Coronary artery (tissue), 2 donors: ENCODE measurements at regions not wholly inside any gene's neighbourhood (a gene's known extent, or its start where the extent isn't known, plus 50 kb on each side); places are given as distances from the start of the nearest gene placed in this dataset.

Source experiments
- DNase-seq: peaks from one replicate; pipeline ENCODE4 v3.0.0-alpha.2; 2017; ENCODE audit warnings: low spot score
- H3K27ac ChIP-seq, 2 donors: fragments of 200-600 bp; sonication (generic); one replicate each; pipeline ENCODE4 v1.5.1; 2016 to 2019
- H3K4me3 ChIP-seq: fragments of 200-600 bp; sonication (generic); 2 replicates; pipeline ENCODE4 v1.5.1; 2016; ENCODE audit warnings: mild to moderate bottlenecking, moderate library complexity
- TF ChIP-seq, protein P1 (sequence below): fragments of 200-600 bp; sonication (generic); IDR thresholded peaks from one replicate; pipeline ENCODE4 v1.5.1; 2019; ENCODE audit warnings: antibody characterized with exemption

GRCh38 chr17:79513206-79513605 is 97.6 kb downstream of the RBFOX3 start:
- TF ChIP-seq, protein P1, sequence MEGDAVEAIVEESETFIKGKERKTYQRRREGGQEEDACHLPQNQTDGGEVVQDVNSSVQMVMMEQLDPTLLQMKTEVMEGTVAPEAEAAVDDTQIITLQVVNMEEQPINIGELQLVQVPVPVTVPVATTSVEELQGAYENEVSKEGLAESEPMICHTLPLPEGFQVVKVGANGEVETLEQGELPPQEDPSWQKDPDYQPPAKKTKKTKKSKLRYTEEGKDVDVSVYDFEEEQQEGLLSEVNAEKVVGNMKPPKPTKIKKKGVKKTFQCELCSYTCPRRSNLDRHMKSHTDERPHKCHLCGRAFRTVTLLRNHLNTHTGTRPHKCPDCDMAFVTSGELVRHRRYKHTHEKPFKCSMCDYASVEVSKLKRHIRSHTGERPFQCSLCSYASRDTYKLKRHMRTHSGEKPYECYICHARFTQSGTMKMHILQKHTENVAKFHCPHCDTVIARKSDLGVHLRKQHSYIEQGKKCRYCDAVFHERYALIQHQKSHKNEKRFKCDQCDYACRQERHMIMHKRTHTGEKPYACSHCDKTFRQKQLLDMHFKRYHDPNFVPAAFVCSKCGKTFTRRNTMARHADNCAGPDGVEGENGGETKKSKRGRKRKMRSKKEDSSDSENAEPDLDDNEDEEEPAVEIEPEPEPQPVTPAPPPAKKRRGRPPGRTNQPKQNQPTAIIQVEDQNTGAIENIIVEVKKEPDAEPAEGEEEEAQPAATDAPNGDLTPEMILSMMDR = no peak
- no peak overlapping the region for H3K27ac ChIP-seq
- H3K4me3 ChIP-seq = no peak overlapping the region
- no peak for DNase-seq

DNA sequence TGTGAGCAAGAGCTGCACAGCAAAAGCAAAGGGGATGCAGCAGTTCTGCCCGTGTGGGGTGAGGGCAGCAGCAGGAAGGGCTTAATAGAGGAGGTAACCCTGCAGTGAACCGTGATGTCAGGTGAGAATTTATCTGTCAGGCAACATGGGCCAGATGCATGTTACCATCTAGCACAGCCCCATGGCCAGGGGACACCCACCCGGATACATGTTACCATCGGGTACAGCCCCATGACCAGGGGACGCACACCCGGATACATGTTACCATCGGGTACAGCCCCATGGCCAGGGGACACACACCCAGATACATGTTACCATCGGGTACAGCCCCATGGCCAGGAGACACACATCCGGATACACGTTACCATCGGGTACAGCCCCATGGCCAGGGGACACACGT is 99.4 kb downstream of the RBFOX3 start:
- TF ChIP-seq, protein P1 = no peak
- Histone ChIP-seq H3K4me3 (no peak overlapping the region), H3K27ac (no peak overlapping the region)
- DNase-seq = no peak

DNA sequence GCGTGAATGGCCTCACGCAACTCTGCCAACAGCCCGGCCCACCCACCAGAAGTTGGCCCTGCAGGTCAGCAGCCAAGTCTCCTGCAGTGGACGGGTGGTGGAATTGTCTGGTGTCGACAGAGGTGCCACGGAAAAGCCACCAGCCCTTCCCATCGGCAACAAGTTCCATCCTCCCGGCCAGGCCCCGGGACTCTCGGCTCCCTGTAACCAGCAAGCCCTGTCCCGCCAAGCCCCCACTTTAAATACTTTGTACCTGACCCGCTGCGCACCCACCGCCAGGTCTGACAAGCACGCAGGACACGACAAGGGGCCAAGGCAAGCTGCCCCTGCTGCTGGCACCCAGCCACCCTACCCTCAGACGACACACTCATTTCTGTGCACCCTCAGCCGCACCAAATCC is 100.8 kb downstream of the RBFOX3 start:
- no peak for DNase-seq
- Histone ChIP-seq H3K4me3 (no peak overlapping the region), H3K27ac (no peak overlapping the region)
- TF ChIP-seq, protein P1 = no peak

DNA sequence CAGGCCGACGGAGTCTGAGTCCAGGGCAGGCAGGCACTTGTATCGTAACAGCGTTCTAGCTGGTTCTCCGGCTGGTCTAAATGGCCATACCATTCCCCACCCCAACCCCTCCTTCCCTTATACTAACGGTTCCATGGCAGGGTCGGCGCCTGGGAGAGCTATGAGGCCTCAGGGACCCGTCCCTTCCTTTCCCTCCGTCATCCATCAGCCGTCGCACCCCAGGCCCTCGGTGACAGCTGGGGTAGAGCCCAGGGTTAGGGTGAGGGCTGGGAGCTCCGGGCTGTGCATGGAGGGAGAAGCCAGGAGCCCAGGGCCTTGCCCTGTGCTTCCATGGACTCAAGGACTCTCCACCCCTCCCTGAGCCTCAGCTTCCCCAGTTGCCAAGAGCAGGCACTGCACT is 101.4 kb downstream of the RBFOX3 start:
- Histone ChIP-seq H3K4me3 (no peak overlapping the region), H3K27ac (no peak overlapping the region)
- no peak for DNase-seq
- TF ChIP-seq, protein P1 = no peak

DNA sequence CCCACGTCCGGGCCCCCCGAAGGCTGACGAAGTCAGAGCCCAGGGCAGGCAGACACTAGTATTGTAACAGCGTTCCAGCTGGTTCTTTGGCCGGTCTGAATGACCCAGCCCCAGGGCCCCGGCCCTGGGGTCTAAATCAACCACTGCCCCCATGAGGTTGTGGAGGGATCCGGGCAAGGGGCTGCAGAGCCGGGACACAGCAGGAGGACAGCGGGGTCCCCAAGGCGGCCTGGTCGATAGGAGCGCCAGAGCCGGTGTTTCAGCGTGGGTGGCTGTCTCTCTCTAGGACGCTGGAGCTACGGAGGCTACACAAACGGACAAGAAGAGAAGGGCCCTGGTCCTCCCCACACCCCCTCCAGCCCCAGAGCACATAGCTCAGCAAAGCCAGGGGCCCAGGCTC is 101.8 kb downstream of the RBFOX3 start:
- H3K4me3 ChIP-seq = no peak overlapping the region
- DNase-seq = no peak
- TF ChIP-seq, protein P1 = no peak
- no peak overlapping the region for H3K27ac ChIP-seq

DNA sequence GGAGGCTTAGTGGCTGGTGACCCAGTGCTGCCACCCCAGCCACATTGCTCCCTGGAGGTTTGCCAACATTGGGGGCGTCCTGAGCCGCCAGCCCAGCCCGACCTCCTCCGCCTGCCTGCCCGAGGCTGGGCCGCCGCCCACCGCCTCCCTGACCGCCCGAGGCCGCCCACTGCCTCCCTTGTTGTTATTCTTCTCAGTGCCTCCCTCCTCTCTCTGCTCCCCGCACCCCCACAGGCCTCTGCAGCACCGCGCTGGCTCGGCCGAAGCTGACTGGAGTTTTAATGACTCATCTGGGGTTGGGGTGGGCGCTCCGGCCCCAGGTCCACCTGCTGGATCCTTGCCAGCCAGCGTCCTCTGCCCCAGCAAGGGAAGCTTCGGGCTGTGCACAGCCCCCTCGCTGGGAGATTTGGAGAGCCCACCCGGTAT is 102.5 kb downstream of the RBFOX3 start:
- TF ChIP-seq, protein P1 = no peak
- Histone ChIP-seq H3K27ac (no peak overlapping the region), H3K4me3 (no peak overlapping the region)
- DNase-seq = no peak

GRCh38 chr17:79506955-79507354 is 103.9 kb downstream of the RBFOX3 start:
- DNase-seq = no peak

More at GRCh38 chr17:79506955-79507354, 103.9 kb downstream of the RBFOX3 start:
- no peak overlapping the region for H3K27ac ChIP-seq
- TF ChIP-seq, protein P1 = no peak
- H3K4me3 ChIP-seq = no peak overlapping the region
